ENCODE measurements at regions not wholly inside any gene's neighbourhood (a gene's known extent, or its start where the extent isn't known, plus 50 kb on each side); places are given as distances from the start of the nearest gene placed in this dataset.
"Not testable (repeated sequence)": the region's sequence is repeated elsewhere in the genome, so short reads cannot be mapped to it uniquely, and the experiment has no call there.

GRCh38 chr3:26291840-26292239, 330.7 kb upstream of the LRRC3B start:
- DNase-seq = no peak

GRCh38 chr3:26292780-26293179, 329.8 kb upstream of the LRRC3B start:
- no peak for DNase-seq

- no peak for DNase-seq
Measured at GRCh38 chr3:26293329-26293844, 329.2 kb upstream of the LRRC3B start.

- no peak for DNase-seq
Measured at GRCh38 chr3:26307192-26307591, 315.4 kb upstream of the LRRC3B start.

GRCh38 chr3:26307787-26308186, 314.8 kb upstream of the LRRC3B start:
- no peak for DNase-seq

GRCh38 chr3:26308454-26308853, 314.1 kb upstream of the LRRC3B start:
- no peak for DNase-seq

- not testable (repeated sequence) for DNase-seq
Measured at GRCh38 chr3:26309536-26309935, 313.0 kb upstream of the LRRC3B start.

GRCh38 chr3:26312816-26313215, 309.8 kb upstream of the LRRC3B start:
- DNase-seq = no peak

- DNase-seq = no peak
Measured at GRCh38 chr3:26316472-26316871, 306.1 kb upstream of the LRRC3B start.

GRCh38 chr3:26323741-26324140, 298.8 kb upstream of the LRRC3B start:
- DNase-seq = not testable (repeated sequence)

- DNase-seq = no peak
Measured at GRCh38 chr3:26340001-26340400, 282.6 kb upstream of the LRRC3B start.

GRCh38 chr3:26343647-26344046, 278.9 kb upstream of the LRRC3B start:
- DNase-seq = no peak

- no peak for DNase-seq
Measured at GRCh38 chr3:26345613-26346012, 277.0 kb upstream of the LRRC3B start.

GRCh38 chr3:26346497-26346896, 276.1 kb upstream of the LRRC3B start:
- DNase-seq = no peak

GRCh38 chr3:26347150-26347549, 275.4 kb upstream of the LRRC3B start:
- DNase-seq = no peak

- DNase-seq = no peak
Measured at GRCh38 chr3:26350853-26351252, 271.7 kb upstream of the LRRC3B start.

GRCh38 chr3:26353097-26353496, 269.5 kb upstream of the LRRC3B start:
- no peak for DNase-seq

GRCh38 chr3:26358405-26358804, 264.2 kb upstream of the LRRC3B start:
- no peak for DNase-seq

- DNase-seq = no peak
Measured at GRCh38 chr3:26365706-26366105, 256.9 kb upstream of the LRRC3B start.

GRCh38 chr3:26368312-26368711, 254.3 kb upstream of the LRRC3B start:
- DNase-seq = no peak

GRCh38 chr3:26369133-26369532, 253.4 kb upstream of the LRRC3B start:
- no peak for DNase-seq

GRCh38 chr3:26375843-26376530, 246.6 kb upstream of the LRRC3B start:
- DNase-seq = no peak

GRCh38 chr3:26381411-26381810, 241.2 kb upstream of the LRRC3B start:
- no peak for DNase-seq

- no peak for DNase-seq
Measured at GRCh38 chr3:26406636-26407035, 215.9 kb upstream of the LRRC3B start.

GRCh38 chr3:26418553-26418952, 204.0 kb upstream of the LRRC3B start:
- DNase-seq = no peak

Measured in activated CD4-positive, CD25-positive, alpha-beta regulatory T cell treated with anti-CD3 and anti-CD28 coated beads, Interleukin-2, amount 50 U/mL, for 72 hours (primary cell).